ENCODE measurements at regions not wholly inside any gene's neighbourhood (a gene's known extent, or its start where the extent isn't known, plus 50 kb on each side); places are given as distances from the start of the nearest gene placed in this dataset.

GRCh38 chr12:75710361-75711069 lies 199.1 kb upstream of the KRR1 start:
- no peak overlapping the region for H2AFZ ChIP-seq (ENCODE audit: low read depth, low read length)
- H3K9me3 ChIP-seq (ENCODE audit: low read length): no peaks in the 10 kb centered on the region
- H3K79me2 ChIP-seq (replicated peaks; ENCODE audit: insufficient read depth, low read length): no peaks in the 10 kb centered on the region
- H3K9ac ChIP-seq (ENCODE audit: low read length): no peak overlapping the region
- no peaks in the 10 kb centered on the region for H4K20me1 ChIP-seq (ENCODE audit: insufficient read depth)
- no peaks in the 10 kb centered on the region for H3F3A ChIP-seq (ENCODE audit: insufficient read depth, low read length, poor library complexity, severe bottlenecking)
- no peaks in the 10 kb centered on the region for H3K36me3 ChIP-seq (ENCODE audit: insufficient read depth, low read length)
- TF ChIP-seq POLR2AphosphoS5 (IDR thresholded peaks at IDR 0.05) (no peak), REST (IDR thresholded peaks at IDR 0.05; ENCODE audit: borderline replicate concordance) (no peak), EP300 (conservative IDR thresholded peaks at IDR 0.05; ENCODE audit: poor library complexity, severe bottlenecking) (no peak), TAF1 (IDR thresholded peaks at IDR 0.05; ENCODE audit: low read depth) (no peak), SMC3 (conservative IDR thresholded peaks at IDR 0.05; ENCODE audit: poor library complexity) (no peak), EZH2 (IDR thresholded peaks at IDR 0.05; ENCODE audit: borderline replicate concordance, insufficient read depth, low read length, poor library complexity, severe bottlenecking) (no peak)
- H3K27ac ChIP-seq (ENCODE audit: low read length): no peak overlapping the region
- H3K4me2 ChIP-seq (ENCODE audit: low read length): no peak overlapping the region
- no peaks in the 10 kb centered on the region for H3K9me2 ChIP-seq (ENCODE audit: insufficient read depth, low read length)
- no peaks in the 10 kb centered on the region for H3K27me3 ChIP-seq (ENCODE audit: insufficient read depth, low read depth, low read length)
- no peak overlapping the region for H3K4me3 ChIP-seq (ENCODE audit: low read length)

- H3K4me3 ChIP-seq (ENCODE audit: low read length): no peak overlapping the region
- H3K79me2 ChIP-seq (replicated peaks; ENCODE audit: insufficient read depth, low read length): no peaks in the 10 kb centered on the region
- no peaks in the 10 kb centered on the region for H3K9me2 ChIP-seq (ENCODE audit: insufficient read depth, low read length)
- no peaks in the 10 kb centered on the region for H3K27me3 ChIP-seq (ENCODE audit: insufficient read depth, low read depth, low read length)
- H3K9ac ChIP-seq (ENCODE audit: low read length): no peak overlapping the region
- no peak for TF ChIP-seq EP300 (conservative IDR thresholded peaks at IDR 0.05; ENCODE audit: poor library complexity, severe bottlenecking)
- TF ChIP-seq MXI1 (conservative IDR thresholded peaks at IDR 0.05; ENCODE audit: poor library complexity, severe bottlenecking): no peak
- no peak for TF ChIP-seq REST (IDR thresholded peaks at IDR 0.05; ENCODE audit: borderline replicate concordance)
- no peak for TF ChIP-seq POLR2AphosphoS5 (IDR thresholded peaks at IDR 0.05)
- no peak overlapping the region for H3K4me2 ChIP-seq (ENCODE audit: low read length)
- H3K36me3 ChIP-seq (ENCODE audit: insufficient read depth, low read length): no peaks in the 10 kb centered on the region
- H3F3A ChIP-seq (ENCODE audit: insufficient read depth, low read length, poor library complexity, severe bottlenecking): no peaks in the 10 kb centered on the region
- no peaks in the 10 kb centered on the region for H4K20me1 ChIP-seq (ENCODE audit: insufficient read depth)
- no peak overlapping the region for H2AFZ ChIP-seq (ENCODE audit: low read depth, low read length)
- no peaks in the 10 kb centered on the region for H3K9me3 ChIP-seq (ENCODE audit: low read length)
- no peak overlapping the region for H3K27ac ChIP-seq (ENCODE audit: low read length)
Measured at GRCh38 chr12:75709503-75709902, 198.1 kb upstream of the KRR1 start.

Measured in neural cell (in vitro differentiated cells).